RWPE2 (cell line): ENCODE measurements at regions not wholly inside any gene's neighbourhood (a gene's known extent, or its start where the extent isn't known, plus 50 kb on each side); places are given as distances from the start of the nearest gene placed in this dataset.
A peak's percentile ranks its signal among the peaks of the same experiment; 100 is the strongest.
"Not testable (repeated sequence)": the region's sequence is repeated elsewhere in the genome, so short reads cannot be mapped to it uniquely, and the experiment has no call there.

ENCODE experiments used
- ATAC-seq: fragments of 200-7000 bp; cut with Tn5 transposase; 3 replicates; pipeline ENCODE4 v1.9.1; 2021; ENCODE audit warnings: low read depth
- DNase-seq: peaks from one replicate; pipeline ENCODE4 v3.0.0-alpha.2; 2020; ENCODE audit warnings: low spot score
- H3K27ac ChIP-seq: fragments of 450-650 bp; 2 replicates; pipeline ENCODE4 v1.5.1; 2017; ENCODE audit warnings: mild to moderate bottlenecking; ENCODE audit not compliant: poor library complexity, severe bottlenecking
- H3K27me3 ChIP-seq: fragments of 250-450 bp; sonication (Bioruptor Pico); 2 replicates; pipeline ENCODE4 v1.5.1; 2021; ENCODE audit warnings: mild to moderate bottlenecking, moderate library complexity; ENCODE audit not compliant: insufficient read depth, poor library complexity, severe bottlenecking
- H3K36me3 ChIP-seq: fragments of 250-450 bp; sonication (Bioruptor Pico); 2 replicates; pipeline ENCODE4 v1.5.1; 2020; ENCODE audit warnings: low read depth, mild to moderate bottlenecking, moderate library complexity
- H3K4me1 ChIP-seq: fragments of 250-450 bp; sonication (Bioruptor Pico); 2 replicates; pipeline ENCODE4 v1.5.1; 2021; ENCODE audit warnings: mild to moderate bottlenecking, moderate library complexity; ENCODE audit not compliant: insufficient read depth, poor library complexity, severe bottlenecking
- H3K4me3 ChIP-seq: fragments of 250-450 bp; sonication (Bioruptor Pico); 2 replicates; pipeline ENCODE4 v1.5.1; 2021; ENCODE audit warnings: mild to moderate bottlenecking, moderate library complexity; ENCODE audit not compliant: severe bottlenecking
- H3K9me3 ChIP-seq: fragments of 250-450 bp; sonication (Bioruptor Pico); 2 replicates; pipeline ENCODE4 v1.5.1; 2021; ENCODE audit warnings: mild to moderate bottlenecking, moderate library complexity; ENCODE audit not compliant: severe bottlenecking
- TF ChIP-seq, protein P1 (sequence below): fragments of 450-650 bp; IDR thresholded peaks from one replicate; pipeline ENCODE4 v1.5.1; 2017; ENCODE audit warnings: mild to moderate bottlenecking, moderate library complexity; ENCODE audit not compliant: poor library complexity, severe bottlenecking

DNA sequence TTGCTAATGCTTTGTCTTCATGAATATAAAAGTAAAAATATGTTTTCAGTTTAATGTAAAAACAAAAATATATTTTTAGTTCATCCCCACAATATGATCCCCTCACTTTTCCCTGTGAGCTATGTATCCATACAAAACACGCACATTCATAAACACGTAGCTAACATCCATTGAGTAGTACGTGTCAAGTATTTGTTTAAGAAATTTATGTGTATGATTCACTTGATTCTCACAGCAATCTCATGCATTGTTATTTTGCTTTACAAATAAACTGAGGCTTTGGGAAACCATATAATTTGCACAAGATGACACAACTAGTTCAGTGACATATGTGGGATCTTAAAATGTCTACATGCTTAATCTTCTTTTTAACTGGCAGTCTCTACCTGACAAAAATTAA is 329.6 kb upstream of the SEMA3C start:
- ATAC-seq (peak; percentile 67), DNase-seq (no peak)
- TF ChIP-seq, protein P1, sequence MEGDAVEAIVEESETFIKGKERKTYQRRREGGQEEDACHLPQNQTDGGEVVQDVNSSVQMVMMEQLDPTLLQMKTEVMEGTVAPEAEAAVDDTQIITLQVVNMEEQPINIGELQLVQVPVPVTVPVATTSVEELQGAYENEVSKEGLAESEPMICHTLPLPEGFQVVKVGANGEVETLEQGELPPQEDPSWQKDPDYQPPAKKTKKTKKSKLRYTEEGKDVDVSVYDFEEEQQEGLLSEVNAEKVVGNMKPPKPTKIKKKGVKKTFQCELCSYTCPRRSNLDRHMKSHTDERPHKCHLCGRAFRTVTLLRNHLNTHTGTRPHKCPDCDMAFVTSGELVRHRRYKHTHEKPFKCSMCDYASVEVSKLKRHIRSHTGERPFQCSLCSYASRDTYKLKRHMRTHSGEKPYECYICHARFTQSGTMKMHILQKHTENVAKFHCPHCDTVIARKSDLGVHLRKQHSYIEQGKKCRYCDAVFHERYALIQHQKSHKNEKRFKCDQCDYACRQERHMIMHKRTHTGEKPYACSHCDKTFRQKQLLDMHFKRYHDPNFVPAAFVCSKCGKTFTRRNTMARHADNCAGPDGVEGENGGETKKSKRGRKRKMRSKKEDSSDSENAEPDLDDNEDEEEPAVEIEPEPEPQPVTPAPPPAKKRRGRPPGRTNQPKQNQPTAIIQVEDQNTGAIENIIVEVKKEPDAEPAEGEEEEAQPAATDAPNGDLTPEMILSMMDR = no peak
- Histone ChIP-seq H3K4me1 (peaks cover 7% of the 10 kb centered on the region), H3K36me3 (no peaks in the 10 kb centered on the region), H3K27ac (no peak overlapping the region), H3K27me3 (no peaks in the 10 kb centered on the region), H3K9me3 (no peaks in the 10 kb centered on the region), H3K4me3 (no peak overlapping the region)

DNA sequence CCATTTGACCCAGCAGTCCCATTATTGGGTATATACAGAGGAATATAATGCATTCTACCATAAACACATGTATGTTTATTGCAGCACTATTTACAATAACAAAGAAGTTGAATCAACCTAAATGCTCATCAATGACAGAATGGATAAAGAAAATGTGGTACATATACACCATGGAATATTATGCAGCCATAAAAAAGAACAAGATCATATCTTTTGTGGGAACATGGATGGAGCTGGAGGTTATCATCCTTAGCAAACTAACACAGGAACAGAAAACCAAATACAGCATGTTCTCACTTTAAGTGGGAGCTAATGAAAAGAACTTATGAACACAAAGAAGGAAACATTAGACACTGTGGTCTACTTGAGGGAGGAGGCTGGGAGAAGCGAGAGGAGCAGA is 328.5 kb upstream of the SEMA3C start:
- DNase-seq, H3K36me3 ChIP-seq, H3K9me3 ChIP-seq, ATAC-seq, H3K27me3 ChIP-seq, H3K4me1 ChIP-seq, H3K27ac ChIP-seq, H3K4me3 ChIP-seq: not testable (repeated sequence)

DNA sequence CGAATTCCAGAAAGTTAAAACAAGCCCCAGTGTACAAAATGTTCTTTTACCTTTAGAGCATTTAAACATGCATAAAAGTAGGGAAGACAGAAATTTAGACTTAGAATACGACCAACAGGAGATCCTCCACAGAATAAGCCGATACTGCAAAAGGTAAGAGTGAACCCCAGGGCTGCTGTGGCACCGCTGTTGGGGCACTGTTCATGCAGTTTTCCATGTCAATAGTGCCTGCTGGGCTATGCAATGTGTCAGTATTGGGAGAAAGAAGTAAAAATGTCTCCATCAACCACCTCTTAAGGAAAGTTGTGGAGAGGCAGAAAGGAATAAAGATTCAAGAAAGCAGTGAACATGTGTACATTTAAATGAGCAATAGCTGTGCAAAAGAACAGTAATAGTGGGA is 326.5 kb upstream of the SEMA3C start:
- H3K36me3 ChIP-seq = no peaks in the 10 kb centered on the region
- no peak overlapping the region for H3K4me3 ChIP-seq
- H3K4me1 ChIP-seq = peaks cover 7% of the 10 kb centered on the region
- ATAC-seq = no peak
- no peaks in the 10 kb centered on the region for H3K27me3 ChIP-seq
- DNase-seq = no peak
- TF ChIP-seq, protein P1 = no peak
- no peak overlapping the region for H3K27ac ChIP-seq
- no peaks in the 10 kb centered on the region for H3K9me3 ChIP-seq

DNA sequence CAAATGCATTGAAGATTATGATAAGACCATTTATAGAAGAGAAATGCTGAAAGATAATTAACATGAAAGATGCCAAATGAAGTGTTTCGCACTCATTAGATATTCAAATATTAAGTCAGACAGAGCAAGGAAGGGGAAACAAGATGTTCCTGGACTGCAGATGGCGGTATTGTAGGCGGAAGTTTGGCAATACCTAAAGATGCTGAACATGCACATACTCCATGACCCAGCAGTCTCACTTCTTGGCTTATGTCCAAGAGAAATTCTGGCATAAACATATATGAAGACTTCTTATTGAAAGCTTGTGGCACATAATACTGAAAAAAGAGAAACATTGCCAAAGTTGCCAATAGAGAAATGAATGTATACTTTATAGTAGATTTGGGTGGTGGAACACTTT is 325.4 kb upstream of the SEMA3C start:
- ATAC-seq (no peak), DNase-seq (no peak)
- no peaks in the 10 kb centered on the region for H3K9me3 ChIP-seq
- peaks cover 7% of the 10 kb centered on the region for H3K4me1 ChIP-seq
- H3K36me3 ChIP-seq = no peaks in the 10 kb centered on the region
- no peaks in the 10 kb centered on the region for H3K27me3 ChIP-seq
- no peak overlapping the region for H3K27ac ChIP-seq
- TF ChIP-seq, protein P1 = peak; percentile 24
- no peak overlapping the region for H3K4me3 ChIP-seq

DNA sequence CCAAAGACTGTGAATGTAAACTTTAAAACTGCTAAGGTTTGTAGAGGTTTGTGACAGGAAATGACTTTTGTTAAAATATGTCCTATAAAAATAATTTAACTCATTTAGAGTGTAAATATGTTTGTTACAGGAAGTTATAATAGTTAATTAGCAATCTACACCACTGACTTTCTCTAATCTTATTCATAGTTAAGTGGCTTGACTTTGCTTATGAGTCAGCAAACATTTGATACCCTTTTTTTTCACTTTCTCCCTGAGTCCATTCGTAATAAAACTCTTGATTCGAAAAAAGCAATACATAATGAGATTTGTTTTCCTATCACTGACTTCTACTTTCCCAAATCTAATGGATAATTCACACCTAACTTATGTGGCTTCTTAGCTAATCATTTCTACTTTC is 317.7 kb upstream of the SEMA3C start:
- no peak for ATAC-seq
- Histone ChIP-seq H3K4me1 (no peaks in the 10 kb centered on the region), H3K27ac (no peak overlapping the region), H3K36me3 (no peaks in the 10 kb centered on the region), H3K9me3 (no peaks in the 10 kb centered on the region), H3K4me3 (no peak overlapping the region), H3K27me3 (no peaks in the 10 kb centered on the region)
- TF ChIP-seq, protein P1 = no peak
- no peak for DNase-seq
